PC-9 (cell line): ENCODE measurements at regions not wholly inside any gene's neighbourhood (a gene's known extent, or its start where the extent isn't known, plus 50 kb on each side); places are given as distances from the start of the nearest gene placed in this dataset.

ENCODE experiments used
- EZH2 ChIP-seq: fragments of 200-600 bp; sonication (generic); IDR thresholded peaks from 2 replicates; pipeline ENCODE4 v1.8.0; 2017; ENCODE audit warnings: antibody characterized with exemption, low read depth
- TF ChIP-seq, protein P1 (sequence below): fragments of 200-600 bp; sonication (generic); conservative IDR thresholded peaks from 2 replicates; pipeline ENCODE4 v1.6.1; 2017; ENCODE audit warnings: mixed run types, antibody characterized with exemption, mild to moderate bottlenecking, moderate library complexity

DNA sequence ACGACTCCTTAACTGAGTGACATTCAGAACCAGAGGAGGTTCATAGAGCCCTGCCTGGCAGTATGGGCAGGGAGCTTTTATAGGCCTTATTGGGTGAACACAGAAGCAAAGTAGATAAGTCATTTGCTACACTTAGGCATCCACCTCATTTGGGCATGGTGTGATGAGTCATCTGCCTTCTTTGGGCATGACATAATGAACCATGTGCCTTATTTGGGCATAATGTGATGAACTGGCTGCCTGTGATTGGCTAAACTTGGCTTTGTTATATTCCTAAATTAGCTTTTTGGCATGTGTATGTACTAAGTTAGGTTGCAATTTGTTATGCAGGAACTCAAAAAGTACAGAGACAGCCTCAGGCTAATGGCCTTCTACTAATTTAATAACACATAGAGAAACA, 2210.2 kb upstream of the PCDH20 start:
- TF ChIP-seq, protein P1, sequence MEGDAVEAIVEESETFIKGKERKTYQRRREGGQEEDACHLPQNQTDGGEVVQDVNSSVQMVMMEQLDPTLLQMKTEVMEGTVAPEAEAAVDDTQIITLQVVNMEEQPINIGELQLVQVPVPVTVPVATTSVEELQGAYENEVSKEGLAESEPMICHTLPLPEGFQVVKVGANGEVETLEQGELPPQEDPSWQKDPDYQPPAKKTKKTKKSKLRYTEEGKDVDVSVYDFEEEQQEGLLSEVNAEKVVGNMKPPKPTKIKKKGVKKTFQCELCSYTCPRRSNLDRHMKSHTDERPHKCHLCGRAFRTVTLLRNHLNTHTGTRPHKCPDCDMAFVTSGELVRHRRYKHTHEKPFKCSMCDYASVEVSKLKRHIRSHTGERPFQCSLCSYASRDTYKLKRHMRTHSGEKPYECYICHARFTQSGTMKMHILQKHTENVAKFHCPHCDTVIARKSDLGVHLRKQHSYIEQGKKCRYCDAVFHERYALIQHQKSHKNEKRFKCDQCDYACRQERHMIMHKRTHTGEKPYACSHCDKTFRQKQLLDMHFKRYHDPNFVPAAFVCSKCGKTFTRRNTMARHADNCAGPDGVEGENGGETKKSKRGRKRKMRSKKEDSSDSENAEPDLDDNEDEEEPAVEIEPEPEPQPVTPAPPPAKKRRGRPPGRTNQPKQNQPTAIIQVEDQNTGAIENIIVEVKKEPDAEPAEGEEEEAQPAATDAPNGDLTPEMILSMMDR: no peak
- TF ChIP-seq EZH2: no peak
